ENCODE measurements at regions not wholly inside any gene's neighbourhood (a gene's known extent, or its start where the extent isn't known, plus 50 kb on each side); places are given as distances from the start of the nearest gene placed in this dataset.

- TF ChIP-seq, protein P1, sequence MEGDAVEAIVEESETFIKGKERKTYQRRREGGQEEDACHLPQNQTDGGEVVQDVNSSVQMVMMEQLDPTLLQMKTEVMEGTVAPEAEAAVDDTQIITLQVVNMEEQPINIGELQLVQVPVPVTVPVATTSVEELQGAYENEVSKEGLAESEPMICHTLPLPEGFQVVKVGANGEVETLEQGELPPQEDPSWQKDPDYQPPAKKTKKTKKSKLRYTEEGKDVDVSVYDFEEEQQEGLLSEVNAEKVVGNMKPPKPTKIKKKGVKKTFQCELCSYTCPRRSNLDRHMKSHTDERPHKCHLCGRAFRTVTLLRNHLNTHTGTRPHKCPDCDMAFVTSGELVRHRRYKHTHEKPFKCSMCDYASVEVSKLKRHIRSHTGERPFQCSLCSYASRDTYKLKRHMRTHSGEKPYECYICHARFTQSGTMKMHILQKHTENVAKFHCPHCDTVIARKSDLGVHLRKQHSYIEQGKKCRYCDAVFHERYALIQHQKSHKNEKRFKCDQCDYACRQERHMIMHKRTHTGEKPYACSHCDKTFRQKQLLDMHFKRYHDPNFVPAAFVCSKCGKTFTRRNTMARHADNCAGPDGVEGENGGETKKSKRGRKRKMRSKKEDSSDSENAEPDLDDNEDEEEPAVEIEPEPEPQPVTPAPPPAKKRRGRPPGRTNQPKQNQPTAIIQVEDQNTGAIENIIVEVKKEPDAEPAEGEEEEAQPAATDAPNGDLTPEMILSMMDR (IDR thresholded peaks at IDR 0.05; ENCODE audit: insufficient read depth, low read depth, low read length) = no peak
- no peak for DNase-seq (ENCODE audit: low read depth)
- H3K4me3 ChIP-seq (ENCODE audit: low read depth, low read length) = no peak overlapping the region
Observed at GRCh38 chr3:188025555-188025954, 128.4 kb upstream of the LPP start.

GRCh38 chr3:188026191-188026968, 127.6 kb upstream of the LPP start:
- TF ChIP-seq, protein P1 (IDR thresholded peaks at IDR 0.05; ENCODE audit: insufficient read depth, low read depth, low read length) = no peak
- no peak for DNase-seq (ENCODE audit: low read depth)
- H3K4me3 ChIP-seq (ENCODE audit: low read depth, low read length) = no peak overlapping the region

GRCh38 chr3:188031121-188031520, 122.8 kb upstream of the LPP start:
- H3K4me3 ChIP-seq (ENCODE audit: low read depth, low read length) = no peak overlapping the region
- TF ChIP-seq, protein P1 (IDR thresholded peaks at IDR 0.05; ENCODE audit: insufficient read depth, low read depth, low read length) = no peak
- no peak for DNase-seq (ENCODE audit: low read depth)

DNA sequence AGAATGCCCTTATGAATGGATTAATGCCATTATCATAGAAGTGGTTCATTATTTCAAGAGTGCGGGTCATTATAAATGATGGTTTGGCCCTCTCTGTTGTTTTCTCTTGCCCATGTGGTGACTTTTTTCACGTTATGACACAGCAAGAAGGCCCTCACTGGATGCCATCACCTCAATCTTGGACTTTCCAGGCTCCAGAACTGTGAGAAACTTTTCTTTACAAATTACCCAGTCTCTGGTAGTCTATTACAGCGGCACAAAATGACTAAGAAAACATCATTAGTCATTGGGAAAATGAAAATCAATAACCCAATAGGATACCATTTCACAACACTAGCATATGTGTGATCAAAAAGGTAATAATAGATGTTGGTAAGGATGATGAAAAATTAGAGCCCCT, 119.0 kb upstream of the LPP start:
- no peak overlapping the region for H3K4me3 ChIP-seq (ENCODE audit: low read depth, low read length)
- TF ChIP-seq, protein P1 (IDR thresholded peaks at IDR 0.05; ENCODE audit: insufficient read depth, low read depth, low read length) = no peak
- no peak for DNase-seq (ENCODE audit: low read depth)

- DNase-seq (ENCODE audit: low read depth) = no peak
- no peak overlapping the region for H3K4me3 ChIP-seq (ENCODE audit: low read depth, low read length)
- TF ChIP-seq, protein P1 (IDR thresholded peaks at IDR 0.05; ENCODE audit: insufficient read depth, low read depth, low read length) = no peak
Observed at GRCh38 chr3:188036375-188037194, 117.4 kb upstream of the LPP start.

DNA sequence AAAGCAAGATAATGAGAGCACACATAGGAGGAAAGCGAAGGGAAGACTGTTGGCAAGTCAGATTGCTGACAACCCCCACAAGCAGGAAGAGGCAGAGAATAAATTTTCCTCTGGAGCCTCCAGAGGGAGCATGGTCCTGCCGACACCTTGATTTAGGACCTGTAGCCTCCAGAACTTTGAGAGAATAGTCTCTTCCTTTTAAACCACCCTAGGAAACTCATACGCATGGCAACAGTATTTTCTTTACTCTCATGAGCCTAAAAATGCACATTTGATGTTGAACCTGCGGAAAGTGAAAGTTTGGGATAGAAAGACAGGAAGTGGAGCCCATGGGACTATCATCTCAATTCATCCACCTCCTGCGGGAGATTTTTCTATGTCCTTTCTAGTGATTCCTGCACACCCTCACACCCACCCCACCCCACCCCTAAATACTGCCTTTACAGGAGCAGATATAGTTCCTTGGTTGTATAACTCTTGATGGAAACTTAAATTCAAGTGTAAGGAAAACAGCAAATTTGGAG, 116.7 kb upstream of the LPP start:
- peak; percentile 58 for DNase-seq (ENCODE audit: low read depth)
- TF ChIP-seq, protein P1 (IDR thresholded peaks at IDR 0.05; ENCODE audit: insufficient read depth, low read depth, low read length) = peak; percentile 55

More for the DNA sequence above, 116.7 kb upstream of the LPP start:
- H3K4me3 ChIP-seq (ENCODE audit: low read depth, low read length) = no peak overlapping the region

Data from fibroblast of villous mesenchyme (primary cell).